HepG2 (cell line): ENCODE measurements at regions not wholly inside any gene's neighbourhood (a gene's known extent, or its start where the extent isn't known, plus 50 kb on each side); places are given as distances from the start of the nearest gene placed in this dataset.
A peak's percentile ranks its signal among the peaks of the same experiment; 100 is the strongest.

ENCODE experiments used
- ATAC-seq: fragments of 200-7000 bp; cut with Tn5 transposase; 3 replicates; pipeline ENCODE4 v1.9.1; 2020; ENCODE audit warnings: mild to moderate bottlenecking, moderate library complexity
- BruUV-seq: library from RNA; stranded (reverse); fragments of 400-500 nt; replicated peaks from 2 replicates; lab custom pipeline; 2021; lab: Mats Ljungman, UMichigan
- CTCF ChIA-PET: fragments of 300-600 bp; formaldehyde crosslinking; extraction: SDS; loops from one replicate; lab custom pipeline; 2021; ENCODE audit warnings: low total read pairs, inconsistent platforms, low intra/inter-chr PET ratio; lab: Yijun Ruan, JAX
- POLR2A ChIA-PET: fragments of 350-600 bp; sonication (Branson Sonifier 250); formaldehyde crosslinking; loops from one replicate; lab custom pipeline; 2020; ENCODE audit warnings: antibody characterized with exemption, inconsistent platforms; lab: Yijun Ruan, JAX
- DNase-seq: peaks from one replicate; pipeline ENCODE4 v3.0.0-alpha.2; 2015; ENCODE audit warnings: low spot score
- FAIRE-seq: peaks from 3 replicates; lab custom pipeline; 2011; peaks lifted over from hg19 to GRCh38; lab: Jason Lieb, UNC
- H2AFZ ChIP-seq: one replicate; pipeline ENCODE4 v1.6.1; 2011; ENCODE audit warnings: low read length, inconsistent platforms
- H3K27ac ChIP-seq: fragments of 300-600 bp; 3 replicates; pipeline ENCODE4 v1.8.0; 2011; ENCODE audit warnings: mixed run types, mild to moderate bottlenecking, mixed read lengths, low read length, inconsistent platforms; ENCODE audit not compliant: insufficient read depth; ENCODE audit errors: extremely low read length
- H3K27me3 ChIP-seq, 2 experiments: fragments of 200-600 bp in 1 of 2; 2 replicates in 1 of 2; 3 replicates in 1 of 2; pipeline versions ENCODE4 v1.6.0 to v1.8.0; 2011; ENCODE audit warnings: low read length in 2 of 2, mild to moderate bottlenecking in 2 of 2, moderate library complexity in 2 of 2, inconsistent platforms in 1 of 2; ENCODE audit not compliant: insufficient read depth in 2 of 2, control insufficient read depth in 1 of 2
- H3K36me3 ChIP-seq, 2 experiments: fragments of 200-600 bp in 1 of 2; replicated peaks in 1 of 2; 2 replicates in 1 of 2; 3 replicates in 1 of 2; pipeline versions ENCODE4 v1.5.1 to v1.8.0; 2011; ENCODE audit warnings: low read length in 2 of 2, inconsistent platforms in 1 of 2; ENCODE audit not compliant: insufficient read depth in 2 of 2, control insufficient read depth in 1 of 2
- H3K4me1 ChIP-seq: 2 replicates; pipeline ENCODE4 v1.5.1; 2012; ENCODE audit warnings: low read length, inconsistent platforms; ENCODE audit not compliant: insufficient read depth
- H3K4me2 ChIP-seq: 2 replicates; pipeline ENCODE4 v1.6.0; 2011; ENCODE audit warnings: low read depth, low read length, inconsistent platforms
- H3K4me3 ChIP-seq, 3 experiments: fragments of 200-600 bp in 1 of 3; sonication (generic), shearing (Covaris generic) in 1 of 3; replicated peaks in 1 of 3; 2 replicates each; pipeline ENCODE4 v1.5.1; 2011 to 2016; ENCODE audit warnings: low read length in 3 of 3, inconsistent platforms in 2 of 3, low read depth in 2 of 3, mild to moderate bottlenecking in 2 of 3, control low read depth in 1 of 3, mixed read lengths in 1 of 3; ENCODE audit not compliant: insufficient read depth in 1 of 3
- H3K79me2 ChIP-seq: one replicate; pipeline ENCODE4 v1.6.1; 2011; ENCODE audit warnings: low read length, inconsistent platforms; ENCODE audit not compliant: insufficient read depth
- H3K9ac ChIP-seq: 2 replicates; pipeline ENCODE4 v1.6.0; 2011; ENCODE audit warnings: mild to moderate bottlenecking, low read depth, low read length, inconsistent platforms; ENCODE audit not compliant: insufficient read depth
- H3K9me3 ChIP-seq: 2 replicates; pipeline ENCODE4 v1.5.1; 2012; ENCODE audit warnings: mild to moderate bottlenecking, low read length
- H4K20me1 ChIP-seq: 2 replicates; pipeline ENCODE4 v1.6.0; 2011; ENCODE audit warnings: inconsistent platforms, mild to moderate bottlenecking, low read length, moderate library complexity; ENCODE audit not compliant: insufficient read depth
- ATF7-NPFF ChIP-seq: sonication (generic); formaldehyde crosslinking; IDR thresholded peaks from 2 replicates; pipeline ENCODE4 v1.8.1; 2023; ENCODE audit warnings: mild to moderate bottlenecking, low read depth, missing genetic modification reagents, moderate library complexity
- DBP ChIP-seq: sonication (generic); formaldehyde crosslinking; IDR thresholded peaks from 2 replicates; pipeline ENCODE4 v1.4.0; 2020; ENCODE audit warnings: missing genetic modification reagents; ENCODE audit errors: not compliant biosample characterization
- GATAD2A ChIP-seq: IDR thresholded peaks from 2 replicates; pipeline ENCODE4 v1.6.1; 2016
- HMG20B ChIP-seq: conservative IDR thresholded peaks from 2 replicates; pipeline ENCODE4 v1.6.1; 2016; ENCODE audit warnings: missing genetic modification reagents, missing compliant biosample characterization
- IRF9 ChIP-seq: sonication (generic); formaldehyde crosslinking; IDR thresholded peaks from 2 replicates; pipeline ENCODE4 v1.8.0; 2022; ENCODE audit warnings: missing genetic modification reagents, mild to moderate bottlenecking, borderline replicate concordance
- TCF12 ChIP-seq, 2 experiments: fragments of 450-650 bp in 1 of 2; sonication (generic) in 1 of 2; formaldehyde crosslinking in 1 of 2; IDR thresholded peaks; 2 replicates each; pipeline versions ENCODE4 v1.6.1 to v1.8.0; 2017 to 2022; ENCODE audit warnings: antibody characterized with exemption in 1 of 2, mild to moderate bottlenecking in 1 of 2, missing genetic modification reagents in 1 of 2, moderate library complexity in 1 of 2
- ZBTB2 ChIP-seq: sonication (generic); formaldehyde crosslinking; IDR thresholded peaks from 2 replicates; pipeline ENCODE4 v1.8.0; 2022; ENCODE audit warnings: low read depth, missing genetic modification reagents
- ZC3H13 ChIP-seq: sonication (generic); formaldehyde crosslinking; IDR thresholded peaks from 2 replicates; pipeline ENCODE4 v1.8.1; 2023; ENCODE audit warnings: mild to moderate bottlenecking, missing genetic modification reagents, moderate library complexity
- ZKSCAN5 ChIP-seq: sonication (generic); formaldehyde crosslinking; IDR thresholded peaks from 2 replicates; pipeline ENCODE4 v1.5.1; 2020; ENCODE audit warnings: mild to moderate bottlenecking, missing genetic modification reagents
- ZNF205 ChIP-seq: IDR thresholded peaks from 2 replicates; pipeline ENCODE4 v1.6.1; 2018; ENCODE audit warnings: missing biosample characterization, missing genetic modification reagents
- ZNF570 ChIP-seq: sonication (generic); formaldehyde crosslinking; IDR thresholded peaks from 2 replicates; pipeline ENCODE4 v1.4.0; 2020; ENCODE audit warnings: mild to moderate bottlenecking, missing genetic modification reagents, borderline replicate concordance
- ZNF768 ChIP-seq: sonication (generic); formaldehyde crosslinking; IDR thresholded peaks from 2 replicates; pipeline ENCODE4 v1.4.0; 2020; ENCODE audit warnings: missing genetic modification reagents
- WGBS: methylation state at CpG from one replicate; pipeline ENCODE4 v1.1.6; 2017; ENCODE audit warnings: low lambda C conversion rate; 5-methylcytosine and 5-hydroxymethylcytosine counted together
- in situ Hi-C: cut with HindIII; loops from 2 replicates; pipeline ENCODE4 v1.10.0; 2017; ENCODE audit warnings: low pct_unique_long_range_greater_than_20kb; ENCODE audit not compliant: extremely low pct_ligation_motif_present
- intact Hi-C: fragments of 100-400 bp; cut with micrococcal nuclease; formaldehyde crosslinking; loops from one replicate; pipeline ENCODE4 v1.10.0; 2022; ENCODE audit not compliant: unreplicated experiment

GRCh38 chr2:241929551-241930490, 60.3 kb downstream of the RTP5 start:
- no peaks in the 10 kb centered on the region for H3K79me2 ChIP-seq
- ChIA-PET POLR2A (no interaction called here), CTCF (no interaction called here)
- intact Hi-C loops: no loop called here
- no peak overlapping the region for H2AFZ ChIP-seq
- H3K27ac ChIP-seq: no peak overlapping the region
- no peak overlapping the region for H3K9ac ChIP-seq
- no peaks in the 10 kb centered on the region for H3K36me3 ChIP-seq
- no peaks in the 10 kb centered on the region for H3K9me3 ChIP-seq
- no peaks in the 10 kb centered on the region for H4K20me1 ChIP-seq
- peaks cover 9 to 45% of the 10 kb centered on the region in 2 experiments for H3K27me3 ChIP-seq
- DNase-seq (no peak), FAIRE-seq (no peak), ATAC-seq (no peak)
- in situ Hi-C loops: no loop called here
- H3K4me3 ChIP-seq: no peak overlapping the region
- no peak overlapping the region for H3K4me2 ChIP-seq
- BruUV-seq: no TSS peak
- TF ChIP-seq ZNF768 (peak; percentile 78; the same call in 1 of the 2 replicates), HMG20B (CRISPR knock-in tag) (no peak)
- H3K4me1 ChIP-seq: peaks cover 15% of the 10 kb centered on the region
- 51% methylated on average over 22 of the region's 22 CpGs for WGBS

- H3K79me2 ChIP-seq: no peaks in the 10 kb centered on the region
- in situ Hi-C loops: no loop called here
- no peak overlapping the region for H3K4me3 ChIP-seq
- H3K27ac ChIP-seq: no peak overlapping the region
- H3K36me3 ChIP-seq: no peaks in the 10 kb centered on the region
- no peak for ATAC-seq
- BruUV-seq: no TSS peak
- peaks cover 5 to 31% of the 10 kb centered on the region in 2 experiments for H3K27me3 ChIP-seq
- H4K20me1 ChIP-seq: no peaks in the 10 kb centered on the region
- WGBS: 64% methylated on average over 30 of the region's 30 CpGs
- no peak for FAIRE-seq
- no peak for DNase-seq
- H2AFZ ChIP-seq: no peak overlapping the region
- intact Hi-C loops: no loop called here
- CTCF ChIA-PET: no interaction called here
- POLR2A ChIA-PET: no interaction called here
- no peak overlapping the region for H3K4me2 ChIP-seq
- peaks cover 14% of the 10 kb centered on the region for H3K4me1 ChIP-seq
- H3K9ac ChIP-seq: no peak overlapping the region
- peaks cover 7% of the 10 kb centered on the region; the same call in 1 of the 2 replicates for H3K9me3 ChIP-seq
- TF ChIP-seq GATAD2A (no peak), ATF7-NPFF (CRISPR knock-in tag) (no peak), TCF12 (IDR thresholded peaks at IDR 0.05) (no peak), TCF12 (CRISPR knock-in tag; IDR thresholded peaks at IDR 0.05) (no peak), DBP (no peak), ZNF570 (no peak), ZNF205 (CRISPR knock-in tag) (no peak), ZBTB2 (CRISPR knock-in tag) (no peak), ZKSCAN5 (CRISPR knock-in tag) (no peak), ZC3H13 (CRISPR knock-in tag) (no peak), IRF9 (no peak)
Observed at GRCh38 chr2:241931084-241931975, 61.8 kb downstream of the RTP5 start.
